NAMALWA (cell line): ENCODE measurements at regions not wholly inside any gene's neighbourhood (a gene's known extent, or its start where the extent isn't known, plus 50 kb on each side); places are given as distances from the start of the nearest gene placed in this dataset.

Source experiments
- DNase-seq: peaks from one replicate; pipeline ENCODE4 v3.0.0-alpha.2; 2015; ENCODE audit warnings: low spot score

DNA sequence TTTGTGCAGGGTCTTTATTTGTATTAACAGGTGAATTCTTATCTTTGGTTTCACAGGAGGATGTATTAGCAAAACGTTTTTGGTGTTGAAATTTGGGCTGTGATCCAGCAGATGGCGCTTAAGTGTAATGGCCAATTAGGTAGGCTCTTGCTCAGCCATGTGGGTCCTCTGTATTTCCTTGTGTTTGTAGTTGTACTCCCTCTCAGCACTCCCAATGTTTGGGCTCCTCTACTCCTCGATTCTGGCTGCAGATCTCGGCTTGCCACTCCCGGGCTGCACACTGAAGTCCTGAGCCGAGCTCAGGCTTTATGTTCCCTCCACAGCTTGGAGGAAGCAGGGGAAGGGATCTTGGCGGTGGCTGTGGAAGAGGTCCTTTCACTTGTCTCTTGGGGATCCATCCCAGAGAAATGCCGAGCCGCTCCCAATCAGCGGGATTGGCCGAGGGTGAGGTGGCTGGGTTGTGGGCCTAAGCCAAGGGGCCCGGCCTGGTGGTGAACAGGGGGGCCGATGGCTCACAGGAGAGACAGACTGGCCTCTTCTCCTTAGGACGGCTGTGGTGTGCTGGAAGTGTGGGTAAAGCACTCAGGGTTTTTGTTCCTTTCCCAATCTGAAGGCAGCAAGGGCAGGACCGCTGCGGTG lies 133.7 kb downstream of the AEBP2 start:
- DNase-seq = peak; percentile 74

DNA sequence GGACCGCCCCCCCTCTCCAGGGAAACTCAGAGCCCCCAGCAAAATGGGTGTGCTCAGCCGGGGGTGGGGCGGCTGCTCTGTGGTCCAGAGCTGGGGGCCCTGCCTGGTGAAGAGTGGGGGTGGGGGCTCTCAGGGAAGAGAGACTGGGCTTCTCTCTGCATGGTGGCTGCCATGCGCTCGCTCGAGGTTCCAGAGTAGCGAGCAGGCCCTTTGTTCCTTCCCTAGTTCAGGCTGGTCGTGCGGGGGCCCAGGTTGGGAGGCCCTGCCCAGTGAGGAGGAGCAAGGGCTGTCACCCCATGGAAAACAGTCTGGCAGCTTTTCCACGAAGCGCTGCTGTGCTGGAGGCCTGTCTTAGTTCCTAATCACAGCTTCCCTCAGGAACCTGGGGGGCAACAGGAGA lies 134.6 kb downstream of the AEBP2 start:
- no peak for DNase-seq

DNA sequence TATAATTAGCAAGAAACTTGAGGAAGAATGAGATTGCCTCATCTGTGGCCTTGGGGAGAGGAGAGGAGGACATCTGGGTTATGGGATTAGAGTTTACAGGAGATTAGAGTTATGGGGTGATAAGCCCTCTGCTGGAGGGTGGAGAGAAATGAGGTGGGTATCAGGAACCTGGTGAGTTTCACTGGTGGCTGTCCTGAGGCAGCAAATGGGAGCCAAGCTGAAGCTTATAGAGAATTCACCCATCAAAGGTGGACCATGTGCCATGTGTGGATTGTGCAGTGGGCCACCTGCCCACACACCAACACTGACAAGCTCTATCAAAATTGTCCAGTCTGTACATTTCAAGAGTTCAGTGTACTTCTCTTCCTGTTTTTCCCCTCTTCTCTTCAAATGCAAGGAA lies 135.3 kb downstream of the AEBP2 start:
- peak; percentile 21 for DNase-seq

DNA sequence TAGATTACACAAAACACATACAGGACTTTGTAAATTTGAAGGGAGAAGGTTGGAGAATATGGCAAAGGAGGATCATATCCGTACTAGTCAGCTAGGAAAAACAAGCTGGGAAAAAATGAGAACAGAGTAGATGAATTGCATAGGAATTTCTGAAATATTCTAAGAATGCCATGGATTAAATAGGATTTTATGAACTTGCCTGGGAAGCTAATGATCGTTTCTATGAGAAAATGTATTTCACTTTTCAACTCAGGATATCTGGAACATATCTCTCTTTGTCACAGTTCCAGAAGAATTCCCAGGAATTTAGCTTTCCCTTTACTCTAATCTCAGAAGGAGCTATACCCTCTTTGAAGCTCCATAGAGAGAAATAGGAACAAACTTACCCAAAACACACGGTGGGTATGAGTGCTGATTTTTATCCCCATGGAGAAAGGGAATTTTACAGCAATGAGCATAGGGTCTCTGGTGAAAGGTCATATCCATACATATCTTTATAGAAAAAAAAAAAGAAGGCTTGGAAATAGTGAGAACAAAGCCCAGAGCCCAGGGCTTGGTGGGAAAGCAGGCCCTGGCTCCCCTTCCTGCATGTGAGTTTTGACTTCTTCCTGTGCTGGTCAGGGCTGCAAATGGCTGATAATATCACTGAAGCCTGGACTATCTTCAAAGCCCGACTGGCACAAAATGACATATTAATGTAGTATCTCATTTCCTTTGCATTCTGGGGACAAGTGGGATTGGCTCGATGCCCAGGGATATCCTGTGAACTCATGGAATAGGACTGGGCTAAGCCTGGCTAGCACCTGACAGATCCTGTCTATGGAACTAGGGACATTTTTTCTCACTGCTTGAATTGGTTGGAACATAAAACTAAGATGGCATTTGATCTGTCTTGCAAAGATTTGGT lies 136.3 kb downstream of the AEBP2 start:
- no peak for DNase-seq

DNA sequence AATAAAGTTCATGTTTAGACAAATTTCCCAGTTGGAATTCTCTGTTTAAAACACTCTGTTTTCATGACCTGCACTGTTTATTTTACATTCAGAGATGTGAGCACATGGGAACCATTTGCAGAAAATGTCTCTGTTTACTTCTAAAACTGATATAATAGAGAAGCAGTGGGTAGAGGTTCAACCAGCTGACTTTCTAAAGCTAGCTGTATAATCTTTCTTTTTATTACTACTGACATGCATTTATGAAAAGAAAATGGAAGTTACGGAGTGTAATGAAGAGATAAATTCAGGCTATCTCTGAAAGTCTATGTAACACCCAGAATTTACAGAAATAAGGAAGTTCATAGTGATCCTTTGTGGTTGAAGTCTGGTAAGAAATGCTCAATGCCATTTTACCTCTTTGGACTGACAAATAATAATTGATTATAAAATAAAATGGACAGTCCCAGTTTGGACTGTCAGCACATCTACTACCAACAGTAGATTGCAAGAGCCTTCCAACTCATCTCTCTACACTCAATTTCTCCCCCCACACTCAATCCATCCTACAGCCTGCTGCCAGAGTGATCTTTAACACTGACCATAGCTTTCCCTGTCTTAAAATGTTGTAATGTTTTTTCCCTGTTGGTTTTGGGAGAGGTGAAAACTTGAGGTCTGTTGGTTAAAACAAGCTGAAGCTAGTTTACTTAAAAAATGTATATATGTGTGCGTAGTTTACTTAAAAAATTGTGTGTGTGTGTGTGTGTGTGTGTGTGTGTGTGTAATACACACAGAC lies 137.4 kb downstream of the AEBP2 start:
- DNase-seq = no peak

DNA sequence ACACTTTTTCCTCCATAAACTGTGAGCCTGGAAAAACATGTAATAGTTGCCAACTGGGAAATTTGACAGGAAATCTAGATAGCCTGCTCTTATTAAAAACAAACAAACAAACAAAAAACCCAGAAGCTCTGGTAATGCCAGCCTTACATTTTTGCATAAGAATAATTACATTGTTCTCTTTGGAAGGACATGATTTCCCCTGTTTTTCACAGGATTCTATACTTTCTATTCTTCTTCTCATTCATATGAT lies 137.9 kb downstream of the AEBP2 start:
- no peak for DNase-seq

DNA sequence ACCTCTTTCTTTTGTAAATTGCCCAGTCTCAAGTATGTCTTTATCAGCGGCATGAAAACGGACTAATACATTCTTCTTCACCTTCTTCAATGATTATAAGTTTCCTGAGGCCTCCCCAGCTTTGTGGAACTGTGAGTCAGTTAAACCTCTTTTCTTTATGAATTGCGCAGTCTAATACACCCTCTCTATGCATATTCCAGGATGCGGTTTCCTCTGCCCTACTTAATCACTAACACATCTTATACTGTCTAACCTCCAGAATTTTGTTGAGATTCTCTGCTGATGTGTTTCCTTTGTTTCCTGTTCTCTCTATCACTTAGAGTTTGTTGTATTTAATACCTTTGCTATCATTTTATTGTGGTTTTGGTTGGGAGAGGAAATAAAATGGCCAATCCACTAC lies 145.4 kb downstream of the AEBP2 start:
- no peak for DNase-seq

DNA sequence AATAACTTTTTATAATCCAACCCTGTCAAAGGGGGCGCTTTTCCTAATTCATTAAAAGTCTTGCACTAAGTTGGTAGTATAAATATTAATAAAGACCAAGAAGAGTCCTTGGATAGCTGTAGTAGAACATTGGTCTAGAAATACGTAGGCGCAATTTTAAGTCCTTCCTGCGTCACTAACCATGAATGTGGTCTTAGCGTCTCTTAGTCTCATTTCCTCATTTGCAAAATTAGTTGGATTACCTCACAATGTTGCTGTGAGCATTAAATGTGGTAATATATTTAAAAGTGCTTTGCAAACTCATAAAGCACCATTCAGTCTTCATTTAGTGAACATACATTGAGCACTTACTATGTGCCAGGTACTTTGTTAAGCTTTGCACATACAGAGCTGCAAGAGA lies 149.7 kb downstream of the AEBP2 start:
- DNase-seq = no peak

DNA sequence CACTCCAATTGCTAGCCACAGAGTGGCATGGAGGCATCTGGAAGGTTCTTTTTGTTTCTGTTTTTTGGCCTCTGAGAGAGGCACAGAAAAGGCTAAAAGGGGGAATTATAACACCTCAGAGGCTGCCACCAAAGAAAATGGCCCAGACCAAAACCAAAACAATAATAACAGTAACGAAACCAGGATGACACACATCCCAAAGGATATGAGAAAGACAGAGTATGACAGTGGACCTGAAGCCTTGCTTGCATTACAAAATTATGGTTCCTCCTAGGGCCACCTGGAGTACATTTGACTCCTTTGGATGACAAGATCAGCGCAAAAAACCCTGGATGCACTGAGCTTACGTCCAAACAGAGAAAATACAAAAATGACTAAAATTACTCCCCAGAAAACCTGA lies 152.7 kb downstream of the AEBP2 start:
- DNase-seq = no peak

DNA sequence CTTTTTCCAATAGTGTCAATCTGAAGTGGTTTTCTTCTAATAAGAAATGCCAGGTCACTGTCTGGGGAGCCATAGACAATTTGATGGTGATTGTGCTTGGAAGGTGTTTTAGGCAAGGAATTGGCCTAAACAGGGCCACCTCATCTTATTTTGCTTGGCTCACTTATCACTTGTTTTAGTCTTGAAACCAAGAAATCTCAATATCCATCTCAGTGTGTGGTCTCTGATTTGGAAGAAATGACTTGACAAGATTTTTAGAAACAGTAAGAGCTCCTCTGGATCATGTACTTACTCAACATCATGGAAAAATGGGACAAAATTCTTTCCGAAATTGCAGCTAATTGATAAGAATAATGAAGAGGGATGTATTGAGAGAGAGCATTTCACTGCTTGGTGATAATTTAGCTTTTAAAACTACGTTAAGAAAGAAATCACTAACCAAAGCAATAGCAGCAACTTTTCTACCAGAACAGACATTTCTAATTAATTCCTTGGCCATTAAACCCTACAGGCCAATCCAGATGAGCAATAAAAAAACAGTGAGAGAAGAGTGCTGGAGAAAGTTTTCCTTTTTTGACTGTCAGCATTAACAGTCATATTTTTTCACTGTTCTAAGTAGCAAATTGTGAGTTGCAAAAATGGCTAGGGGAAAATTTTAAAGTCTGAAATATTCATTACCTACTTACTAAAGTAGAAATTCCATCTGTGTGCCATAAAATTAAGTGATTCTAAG lies 157.3 kb downstream of the AEBP2 start:
- no peak for DNase-seq

DNA sequence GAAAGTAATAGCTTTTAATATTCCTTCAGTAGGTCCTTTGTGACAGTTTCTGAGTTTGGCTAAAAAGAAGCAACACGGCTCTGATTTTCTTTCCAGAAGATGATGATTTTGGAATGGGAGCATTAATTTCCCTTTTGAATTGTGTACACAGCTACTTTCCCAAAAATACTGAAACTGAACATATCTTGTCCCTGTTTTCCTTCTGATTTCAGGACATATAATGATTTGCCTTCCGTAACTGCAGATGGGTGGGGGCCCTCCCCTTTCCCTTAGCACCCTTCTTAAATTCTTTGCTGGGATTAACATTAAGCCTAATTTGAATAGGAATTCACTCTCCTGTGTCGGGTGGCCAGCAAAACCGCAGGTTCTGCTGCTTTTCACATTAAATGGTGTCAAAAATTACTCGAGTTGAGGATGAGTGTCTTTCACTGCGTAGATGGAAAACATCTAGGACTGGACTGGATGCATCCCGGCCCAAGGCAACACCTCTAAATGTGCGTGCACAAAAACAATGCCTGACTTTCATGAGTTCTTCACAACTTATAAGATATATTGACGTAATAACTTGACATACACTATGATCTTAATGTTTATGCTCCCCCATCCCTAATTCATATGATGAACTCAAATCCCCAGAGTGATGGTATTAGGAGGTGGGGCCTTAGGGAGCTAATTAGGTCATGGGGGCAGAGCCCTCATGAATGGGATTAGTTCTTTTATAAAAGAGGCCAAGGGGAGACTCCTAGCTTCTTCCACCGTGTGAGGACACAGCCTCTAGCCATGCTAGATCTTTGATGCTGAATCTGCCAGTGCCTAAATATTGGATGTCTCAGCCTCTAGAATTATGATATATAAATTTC lies 158.1 kb downstream of the AEBP2 start:
- no peak for DNase-seq

DNA sequence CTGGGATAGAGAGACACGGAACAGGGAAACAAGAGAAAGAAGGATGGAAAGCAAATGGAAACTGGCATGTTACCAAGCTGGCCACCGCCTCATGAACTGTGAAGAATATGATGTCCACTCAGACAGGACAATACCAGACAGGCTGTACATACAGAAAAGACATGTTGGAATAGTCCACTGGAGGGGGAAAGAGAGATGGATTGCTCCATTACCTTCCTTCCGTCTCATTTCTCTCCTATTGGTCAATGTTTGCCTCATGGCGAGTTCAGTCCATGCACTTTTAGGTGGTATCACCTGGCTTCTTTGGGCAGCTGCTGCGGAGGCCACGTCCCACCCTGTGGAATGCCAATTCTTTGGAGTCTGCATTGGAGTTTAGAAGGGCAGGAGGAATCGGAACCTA lies 166.4 kb downstream of the AEBP2 start:
- DNase-seq = no peak

DNA sequence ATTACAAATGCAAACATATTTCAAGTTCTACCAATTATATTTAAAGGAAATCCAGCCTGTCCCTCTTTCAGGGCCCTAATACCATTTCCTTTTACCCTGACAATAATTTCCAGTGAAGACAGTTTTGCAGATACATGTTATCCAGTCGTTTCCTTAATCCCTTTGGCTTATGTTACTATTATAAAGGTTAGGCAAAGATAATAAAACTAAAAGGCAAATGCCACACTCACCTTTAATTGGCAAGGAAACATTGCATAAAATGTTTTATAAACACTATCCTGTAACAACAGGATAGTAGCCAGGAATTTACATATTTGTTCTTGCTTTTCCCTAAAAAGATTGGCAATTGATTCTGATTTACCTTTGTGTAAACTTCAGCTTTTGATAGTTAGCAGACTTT lies 168.7 kb downstream of the AEBP2 start:
- no peak for DNase-seq

DNA sequence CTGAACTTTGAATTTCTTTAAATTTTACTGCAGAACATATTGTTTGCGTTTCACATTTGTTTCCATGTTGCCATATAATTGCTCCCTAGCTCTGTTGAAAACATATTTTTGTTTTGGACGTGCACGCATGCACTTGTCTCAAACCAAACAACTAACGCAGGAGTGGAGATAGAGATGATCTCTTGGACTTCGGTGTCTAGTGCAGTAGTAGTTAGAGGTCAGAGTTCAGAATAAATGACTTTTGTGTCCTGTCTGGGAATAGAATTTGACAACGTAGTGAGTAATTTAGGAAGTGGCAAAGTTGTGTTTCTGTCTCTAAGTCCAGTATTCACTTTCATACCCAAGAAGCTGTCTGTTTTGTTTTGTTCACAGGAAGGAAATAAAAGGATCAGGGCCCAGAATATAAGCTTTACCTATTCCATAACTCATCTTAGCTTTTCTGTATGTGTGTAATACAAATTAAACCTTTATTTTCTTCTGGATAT lies 173.8 kb downstream of the AEBP2 start:
- no peak for DNase-seq

DNA sequence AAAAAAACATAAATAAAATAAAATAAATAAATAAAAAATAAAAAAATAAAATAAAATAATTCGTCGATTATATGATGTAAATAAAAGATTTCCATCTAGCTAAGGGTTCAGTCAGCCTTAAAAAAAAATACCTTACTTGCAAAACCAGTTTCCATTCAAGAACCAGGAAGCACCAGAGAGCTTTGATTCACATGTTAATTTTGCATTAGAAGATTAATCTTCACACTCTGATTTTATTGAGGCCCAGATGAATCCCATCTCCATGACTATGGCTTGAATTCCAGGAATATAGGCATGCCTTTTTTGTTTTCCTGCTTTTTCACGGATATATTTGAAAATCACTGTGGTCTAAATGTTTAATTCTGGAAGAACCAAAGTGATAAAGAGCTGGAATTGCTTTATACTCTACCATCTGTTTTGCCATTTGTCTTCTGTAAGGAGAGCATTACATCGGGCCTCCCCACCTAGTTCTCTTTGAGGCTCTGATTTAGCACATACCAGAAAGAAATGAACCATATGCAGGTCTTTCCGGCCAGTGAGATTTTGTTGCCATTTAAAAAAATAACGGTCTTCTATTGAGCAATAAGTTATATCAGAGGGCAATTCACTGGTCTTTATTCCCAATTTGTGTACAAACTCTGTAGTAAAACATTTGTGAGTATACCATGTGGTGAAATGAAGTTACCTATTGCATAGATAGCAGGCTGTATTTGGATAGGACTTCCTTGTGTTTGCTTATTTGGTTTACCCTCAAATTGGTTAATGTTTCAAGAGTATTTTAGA lies 175.5 kb downstream of the AEBP2 start:
- DNase-seq = no peak

DNA sequence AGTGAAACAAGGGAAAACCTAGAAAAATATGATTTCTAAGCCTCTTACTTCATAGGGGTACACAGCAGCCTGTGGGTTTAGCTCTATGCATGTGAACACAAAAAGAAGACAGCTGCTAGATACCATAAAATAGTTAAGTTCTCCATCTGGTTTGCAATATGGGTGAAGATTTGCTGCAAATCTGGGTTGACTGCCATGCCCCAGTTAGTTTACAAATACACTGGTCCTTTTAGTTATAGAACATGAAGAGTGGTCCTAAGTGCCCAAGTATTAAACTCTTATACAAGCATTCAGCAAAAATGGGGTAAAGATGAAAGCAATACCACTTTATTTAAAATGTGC lies 176.1 kb downstream of the AEBP2 start:
- DNase-seq = no peak

DNA sequence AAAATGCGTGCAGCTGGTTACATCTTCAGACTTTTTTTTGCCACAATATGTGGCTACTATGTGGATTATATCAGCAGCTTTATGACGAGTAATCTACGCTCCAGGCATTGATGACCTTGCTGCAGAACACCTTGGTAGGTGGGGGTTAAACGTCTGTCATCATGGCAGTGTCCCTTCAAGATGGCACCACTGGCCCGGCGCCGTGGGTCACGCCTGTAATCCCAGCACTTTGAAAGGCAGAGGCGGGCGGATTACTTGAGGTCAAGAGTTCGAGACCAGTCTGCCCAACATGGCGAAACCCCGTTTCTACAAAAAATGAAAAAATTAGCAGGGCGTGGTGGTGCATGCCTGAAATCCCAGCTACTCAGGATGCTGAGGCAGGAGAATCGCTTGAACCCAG lies 177.5 kb downstream of the AEBP2 start:
- DNase-seq = no peak

DNA sequence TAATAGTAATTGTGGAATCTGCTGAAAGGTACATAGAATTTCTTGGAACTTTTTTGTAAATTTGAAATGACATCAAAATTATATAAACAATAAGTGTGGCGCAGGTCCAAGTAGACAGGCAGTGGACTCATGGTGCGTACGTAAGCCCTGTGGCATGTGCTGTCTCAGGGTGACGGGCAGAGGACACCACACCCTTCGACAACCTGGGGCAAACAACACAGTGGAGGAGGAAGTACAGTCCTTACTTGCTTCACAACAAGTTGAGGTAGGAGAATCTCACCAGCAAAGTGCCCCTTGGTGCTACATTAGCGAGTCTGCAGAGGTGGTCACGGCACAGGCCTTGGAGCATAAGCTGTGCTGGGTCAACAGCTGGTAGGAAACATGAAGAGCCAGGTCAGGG lies 180.9 kb downstream of the AEBP2 start:
- DNase-seq = no peak

DNA sequence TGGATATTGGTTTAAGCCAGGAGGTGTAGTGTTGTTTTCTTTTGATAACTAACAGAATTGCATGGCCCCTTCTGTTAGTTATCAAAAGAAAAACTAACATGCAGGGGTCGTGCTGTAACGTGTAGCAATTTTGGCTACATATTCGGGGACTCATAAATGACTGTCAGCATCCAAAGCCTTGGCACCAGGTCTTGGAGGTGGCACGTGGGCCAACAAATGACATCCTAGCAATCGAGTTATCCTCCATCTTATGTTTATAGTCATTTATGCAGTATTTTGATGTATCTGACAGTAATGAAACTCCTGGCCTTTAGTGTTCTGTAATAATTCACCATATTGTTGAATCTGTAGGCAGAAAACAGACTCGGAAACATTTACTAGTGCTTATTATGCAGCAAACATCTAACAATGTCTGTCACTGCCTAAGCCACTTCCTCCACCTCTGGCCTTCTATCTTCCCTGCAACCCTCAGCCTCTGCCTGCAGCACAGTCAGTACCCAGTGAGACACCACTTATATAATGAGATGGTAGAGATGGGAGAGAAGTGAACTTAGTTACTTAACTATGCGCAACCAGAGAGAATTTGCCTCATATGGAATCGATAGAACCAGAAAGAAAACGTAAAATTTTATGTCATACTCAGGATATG lies 184.6 kb downstream of the AEBP2 start:
- DNase-seq = no peak

DNA sequence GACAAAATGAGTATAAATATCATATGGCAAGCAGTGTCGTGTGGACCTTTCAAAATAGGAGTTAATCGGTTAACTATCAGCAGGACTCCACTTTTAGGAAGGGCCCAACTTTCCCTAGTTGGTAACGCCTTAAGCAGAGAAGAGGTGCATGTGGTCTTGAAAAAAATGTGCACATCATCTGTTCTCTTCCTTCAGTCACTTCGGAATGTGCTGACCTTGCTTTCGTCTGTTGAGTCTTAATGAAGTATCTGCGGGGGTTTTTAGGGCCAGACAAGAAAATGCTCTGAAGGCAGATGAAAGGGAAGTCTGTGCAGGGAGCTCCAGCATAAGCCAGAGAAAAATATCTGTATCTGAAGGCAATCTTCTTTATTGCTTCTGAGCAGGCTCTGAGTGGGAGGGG lies 185.2 kb downstream of the AEBP2 start:
- no peak for DNase-seq
